Uterus (tissue), 2 donors: ENCODE measurements at regions not wholly inside any gene's neighbourhood (a gene's known extent, or its start where the extent isn't known, plus 50 kb on each side); places are given as distances from the start of the nearest gene placed in this dataset.

ENCODE experiments used
- POLR2A ChIP-seq, 2 donors: fragments of 450-650 bp; IDR thresholded peaks; one replicate each; pipeline ENCODE4 v1.6.1; 2016; ENCODE audit warnings: antibody characterized with exemption in 2 of 2, mild to moderate bottlenecking in 1 of 2, moderate library complexity in 1 of 2
- TF ChIP-seq, protein P1 (sequence below), 4 experiments: fragments of 200-600 bp in 2 of 4; fragments of 450-650 bp in 2 of 4; sonication (generic) in 2 of 4; IDR thresholded peaks; one replicate each; pipeline ENCODE4 v1.5.1; 2016 to 2019; ENCODE audit warnings: antibody characterized with exemption in 4 of 4, mild to moderate bottlenecking in 2 of 4, moderate library complexity in 1 of 4

DNA sequence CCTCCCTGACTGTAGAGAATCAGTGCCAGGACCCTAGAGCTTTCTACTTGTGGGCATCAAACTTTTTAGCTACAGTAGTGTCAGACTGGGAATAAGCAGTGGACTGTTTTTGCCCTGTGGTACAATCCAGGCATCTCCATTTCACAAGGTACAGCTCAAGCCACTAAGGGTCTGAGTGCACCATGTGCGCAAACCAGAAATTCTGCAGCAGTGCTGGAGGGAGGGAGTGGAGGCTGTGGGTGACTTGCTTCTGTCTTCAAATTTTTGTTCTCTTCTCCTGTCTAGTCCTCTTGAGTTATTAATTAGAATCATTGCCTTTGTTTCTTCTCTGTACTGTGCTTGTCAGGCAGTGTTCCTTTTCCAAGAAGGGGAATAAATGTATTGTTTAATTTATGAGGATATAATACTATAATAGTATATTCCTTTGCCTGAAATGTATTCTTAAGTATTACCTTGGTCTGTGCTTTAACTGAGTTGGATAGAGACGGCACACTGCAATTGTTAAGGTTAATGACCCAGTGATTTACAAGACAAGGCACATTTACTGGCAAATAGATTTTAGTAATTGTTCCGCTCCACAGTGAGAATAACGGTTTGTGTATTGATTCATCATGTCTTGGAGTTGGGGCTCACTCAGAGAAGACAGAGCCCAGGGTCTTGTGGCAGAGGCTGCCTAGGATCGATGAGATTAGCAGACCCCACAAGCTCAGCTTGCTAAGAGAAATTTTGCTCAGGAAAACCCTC, 390.6 kb upstream of the CFAP20DC start:
- TF ChIP-seq, protein P1, sequence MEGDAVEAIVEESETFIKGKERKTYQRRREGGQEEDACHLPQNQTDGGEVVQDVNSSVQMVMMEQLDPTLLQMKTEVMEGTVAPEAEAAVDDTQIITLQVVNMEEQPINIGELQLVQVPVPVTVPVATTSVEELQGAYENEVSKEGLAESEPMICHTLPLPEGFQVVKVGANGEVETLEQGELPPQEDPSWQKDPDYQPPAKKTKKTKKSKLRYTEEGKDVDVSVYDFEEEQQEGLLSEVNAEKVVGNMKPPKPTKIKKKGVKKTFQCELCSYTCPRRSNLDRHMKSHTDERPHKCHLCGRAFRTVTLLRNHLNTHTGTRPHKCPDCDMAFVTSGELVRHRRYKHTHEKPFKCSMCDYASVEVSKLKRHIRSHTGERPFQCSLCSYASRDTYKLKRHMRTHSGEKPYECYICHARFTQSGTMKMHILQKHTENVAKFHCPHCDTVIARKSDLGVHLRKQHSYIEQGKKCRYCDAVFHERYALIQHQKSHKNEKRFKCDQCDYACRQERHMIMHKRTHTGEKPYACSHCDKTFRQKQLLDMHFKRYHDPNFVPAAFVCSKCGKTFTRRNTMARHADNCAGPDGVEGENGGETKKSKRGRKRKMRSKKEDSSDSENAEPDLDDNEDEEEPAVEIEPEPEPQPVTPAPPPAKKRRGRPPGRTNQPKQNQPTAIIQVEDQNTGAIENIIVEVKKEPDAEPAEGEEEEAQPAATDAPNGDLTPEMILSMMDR (IDR thresholded peaks at IDR 0.05) = no peak
- TF ChIP-seq POLR2A (IDR thresholded peaks at IDR 0.05) = no peak
